ENCODE measurements at regions not wholly inside any gene's neighbourhood (a gene's known extent, or its start where the extent isn't known, plus 50 kb on each side); places are given as distances from the start of the nearest gene placed in this dataset.

GRCh38 chr15:39124155-39124552 is 456.7 kb upstream of the THBS1 start:
- Histone ChIP-seq H3K4me3 (no peak overlapping the region), H3K27ac (no peak overlapping the region), H3K9me3 (no peaks in the 10 kb centered on the region), H3K36me3 (no peaks in the 10 kb centered on the region), H3K4me1 (peaks cover 0 to 14% (median 2%) of the 10 kb centered on the region in 6 donors), H3K27me3 (replicated peaks in 1 of 7) (no peaks in the 10 kb centered on the region)
- DNase-seq: no peak
- intact Hi-C loops (cut with DNase I; ENCODE audit: low total_unique reads): loop anchor here (10.0 kb wide), 1 partner anchor 461 kb away; the partner anchor contains the start of gene THBS1
- 85 to 94% (median 89%) methylated on average over 7 of the region's 7 CpGs for WGBS, 5 donors
- TF ChIP-seq POLR2A (IDR thresholded peaks at IDR 0.05): no peak
- no peak for TF ChIP-seq POLR2AphosphoS5 (IDR thresholded peaks at IDR 0.05)

- no peaks in the 10 kb centered on the region for H3K36me3 ChIP-seq
- H3K27ac ChIP-seq: no peak overlapping the region
- peaks cover 0 to 14% (median 2%) of the 10 kb centered on the region in 6 donors for H3K4me1 ChIP-seq
- no peak overlapping the region for H3K4me3 ChIP-seq
- no peak for DNase-seq
- TF ChIP-seq POLR2A (IDR thresholded peaks at IDR 0.05) (no peak), CTCF (IDR thresholded peaks at IDR 0.05 in 8 of 11, conservative IDR thresholded peaks at IDR 0.05 in 3 of 11) (no peak), POLR2AphosphoS5 (IDR thresholded peaks at IDR 0.05) (no peak)
- no peaks in the 10 kb centered on the region for H3K9me3 ChIP-seq
- intact Hi-C loops (cut with DNase I; ENCODE audit: low total_unique reads): loop anchor here (10.0 kb wide), 1 partner anchor 460 kb away; the partner anchor contains the start of gene THBS1
- H3K27me3 ChIP-seq (replicated peaks in 1 of 7): no peaks in the 10 kb centered on the region
- WGBS, 5 donors: 72 to 90% (median 85%) methylated on average over 6 of the region's 6 CpGs
These were observed 456.2 kb upstream of the THBS1 start for GRCh38 chr15:39124553-39125171.

- Histone ChIP-seq H3K4me3 (no peak overlapping the region), H3K9me3 (no peaks in the 10 kb centered on the region), H3K4me1 (peaks cover 0 to 14% (median 2%) of the 10 kb centered on the region in 6 donors), H3K36me3 (no peaks in the 10 kb centered on the region), H3K27ac (no peak overlapping the region), H3K27me3 (replicated peaks in 1 of 7) (no peaks in the 10 kb centered on the region)
- TF ChIP-seq CTCF (IDR thresholded peaks at IDR 0.05 in 8 of 11, conservative IDR thresholded peaks at IDR 0.05 in 3 of 11) (no peak), POLR2AphosphoS5 (IDR thresholded peaks at IDR 0.05) (no peak), POLR2A (IDR thresholded peaks at IDR 0.05) (no peak)
- DNase-seq: no peak
- intact Hi-C loops (cut with DNase I; ENCODE audit: low total_unique reads): loop anchor here (10.0 kb wide), 1 partner anchor 460 kb away; the partner anchor contains the start of gene THBS1
- WGBS, 5 donors: 79 to 92% (median 82%) methylated on average over 2 of the region's 2 CpGs
These were observed 455.7 kb upstream of the THBS1 start for GRCh38 chr15:39125226-39125625.

GRCh38 chr15:39125904-39126303 is 455.0 kb upstream of the THBS1 start:
- no peak for DNase-seq
- Histone ChIP-seq H3K36me3 (no peaks in the 10 kb centered on the region), H3K27me3 (replicated peaks in 1 of 7) (no peaks in the 10 kb centered on the region), H3K4me1 (peaks cover 0 to 14% (median 2%) of the 10 kb centered on the region in 6 donors), H3K4me3 (no peak overlapping the region), H3K27ac (no peak overlapping the region), H3K9me3 (no peaks in the 10 kb centered on the region)
- TF ChIP-seq CTCF (IDR thresholded peaks at IDR 0.05 in 8 of 11, conservative IDR thresholded peaks at IDR 0.05 in 3 of 11) (peak in 10 of 11 experiments; percentile 7 to 65 (median 46)), POLR2A (IDR thresholded peaks at IDR 0.05) (no peak)
- intact Hi-C loops (cut with DNase I; ENCODE audit: low total_unique reads): loop anchor here (10.0 kb wide), 1 partner anchor 459 kb away; the partner anchor contains the start of gene THBS1
- WGBS, 5 donors: 28 to 40% (median 30%) methylated on average over 4 of the region's 4 CpGs

Measured in spleen (tissue), 11 donors.